ENCODE measurements at regions not wholly inside any gene's neighbourhood (a gene's known extent, or its start where the extent isn't known, plus 50 kb on each side); places are given as distances from the start of the nearest gene placed in this dataset.

GRCh38 chr3:55373423-55373822 lies 113.7 kb downstream of the WNT5A start:
- TF ChIP-seq CTCF (IDR thresholded peaks at IDR 0.05): no peak
- H3K27me3 ChIP-seq (ENCODE audit: low read depth): no peaks in the 10 kb centered on the region
- intact Hi-C loops (cut with DNase I): no loop called here
- H3K4me3 ChIP-seq: no peak overlapping the region
- no peak overlapping the region for H3K27ac ChIP-seq
- H3K36me3 ChIP-seq: no peaks in the 10 kb centered on the region
- DNase-seq (no peak), ATAC-seq (no peak)
- no peaks in the 10 kb centered on the region for H3K9me3 ChIP-seq
- H3K4me1 ChIP-seq: no peaks in the 10 kb centered on the region

GRCh38 chr3:55370272-55370671 lies 116.8 kb downstream of the WNT5A start:
- intact Hi-C loops (cut with DNase I): no loop called here
- H3K4me1 ChIP-seq: no peaks in the 10 kb centered on the region
- H3K27ac ChIP-seq: no peak overlapping the region
- DNase-seq: no peak
- H3K4me3 ChIP-seq: no peak overlapping the region
- ATAC-seq: no peak
- H3K36me3 ChIP-seq: no peaks in the 10 kb centered on the region
- no peaks in the 10 kb centered on the region for H3K9me3 ChIP-seq
- TF ChIP-seq CTCF (IDR thresholded peaks at IDR 0.05): no peak
- H3K27me3 ChIP-seq (ENCODE audit: low read depth): no peaks in the 10 kb centered on the region

GRCh38 chr3:55369141-55369847 lies 117.8 kb downstream of the WNT5A start:
- H3K9me3 ChIP-seq: no peaks in the 10 kb centered on the region
- intact Hi-C loops (cut with DNase I): no loop called here
- no peak overlapping the region for H3K27ac ChIP-seq
- H3K4me1 ChIP-seq: no peaks in the 10 kb centered on the region
- no peak for ATAC-seq
- no peak overlapping the region for H3K4me3 ChIP-seq
- no peak for DNase-seq
- H3K36me3 ChIP-seq: no peaks in the 10 kb centered on the region
- no peaks in the 10 kb centered on the region for H3K27me3 ChIP-seq (ENCODE audit: low read depth)
- TF ChIP-seq CTCF (IDR thresholded peaks at IDR 0.05): no peak

- Histone ChIP-seq H3K36me3 (no peaks in the 10 kb centered on the region), H3K27ac (no peak overlapping the region), H3K27me3 (ENCODE audit: low read depth) (no peaks in the 10 kb centered on the region), H3K9me3 (no peaks in the 10 kb centered on the region), H3K4me1 (no peaks in the 10 kb centered on the region), H3K4me3 (no peak overlapping the region)
- ATAC-seq: no peak
- intact Hi-C loops (cut with DNase I): no loop called here
- no peak for DNase-seq
- TF ChIP-seq CTCF (IDR thresholded peaks at IDR 0.05): no peak
Measured at GRCh38 chr3:55368366-55368765, 118.7 kb downstream of the WNT5A start.

GRCh38 chr3:55367384-55367783 lies 119.7 kb downstream of the WNT5A start:
- Histone ChIP-seq H3K27me3 (ENCODE audit: low read depth) (no peaks in the 10 kb centered on the region), H3K27ac (no peak overlapping the region), H3K9me3 (no peaks in the 10 kb centered on the region), H3K36me3 (no peaks in the 10 kb centered on the region), H3K4me1 (no peaks in the 10 kb centered on the region), H3K4me3 (no peak overlapping the region)
- intact Hi-C loops (cut with DNase I): no loop called here
- DNase-seq: no peak
- ATAC-seq: no peak
- no peak for TF ChIP-seq CTCF (IDR thresholded peaks at IDR 0.05)
